GM21619 (cell line): ENCODE measurements at regions not wholly inside any gene's neighbourhood (a gene's known extent, or its start where the extent isn't known, plus 50 kb on each side); places are given as distances from the start of the nearest gene placed in this dataset.
"Not testable (repeated sequence)": the region's sequence is repeated elsewhere in the genome, so short reads cannot be mapped to it uniquely, and the experiment has no call there.

Experiments used
- ATAC-seq: cut with Tn5 transposase; IDR thresholded peaks from one replicate; pipeline ENCODE4 v1.9.1; 2021; ENCODE audit not compliant: unreplicated experiment

DNA sequence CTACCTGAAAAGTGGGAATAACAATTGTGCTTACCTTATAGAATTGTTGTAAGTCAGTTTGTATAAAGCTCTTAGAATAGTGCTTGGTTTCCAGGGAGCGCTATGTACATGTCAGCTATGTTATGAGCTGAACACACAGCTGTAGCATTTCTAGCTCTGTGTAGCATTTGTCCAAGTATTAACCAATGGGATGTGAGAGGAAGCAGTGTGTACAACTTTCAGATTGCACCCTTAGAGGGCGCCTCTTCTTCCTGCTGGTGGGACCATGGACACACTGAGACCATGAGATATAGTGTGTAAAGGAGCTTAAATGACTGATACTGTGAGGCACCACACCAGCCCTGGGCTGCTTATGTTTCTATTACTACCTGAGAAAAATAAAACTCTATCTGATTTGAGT is 380.2 kb downstream of the LNPK start:
- no peak for ATAC-seq

- no peak for ATAC-seq
These were observed 382.0 kb downstream of the LNPK start for GRCh38 chr2:175620106-175620505.

GRCh38 chr2:175619179-175620045 is 382.7 kb downstream of the LNPK start:
- no peak for ATAC-seq

DNA sequence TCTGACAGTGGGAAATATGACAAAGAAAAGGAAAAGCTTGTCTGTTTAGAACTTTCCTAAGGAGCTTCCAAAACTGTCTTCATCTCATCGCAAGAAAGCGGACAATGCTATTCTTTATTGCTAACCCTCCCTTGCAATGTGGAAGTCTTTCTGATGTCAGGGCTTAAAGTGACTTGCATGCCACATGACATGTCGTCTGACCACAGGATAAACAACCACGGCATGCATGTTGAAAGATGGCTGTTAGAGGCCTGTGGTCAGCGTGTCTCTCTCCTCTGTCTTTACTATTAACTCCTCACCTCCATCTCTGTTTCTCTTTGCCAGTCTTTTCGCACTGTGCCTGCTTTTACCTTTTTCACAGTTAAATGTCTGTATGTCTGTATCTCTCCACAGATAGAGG is 389.8 kb downstream of the LNPK start:
- ATAC-seq, result no peak

- no peak for ATAC-seq
These were observed 395.8 kb downstream of the LNPK start for GRCh38 chr2:175606010-175606841.

GRCh38 chr2:175605640-175606009 is 396.4 kb downstream of the LNPK start:
- no peak for ATAC-seq

- no peak for ATAC-seq
These were observed 400.1 kb downstream of the LNPK start for GRCh38 chr2:175601969-175602368.

DNA sequence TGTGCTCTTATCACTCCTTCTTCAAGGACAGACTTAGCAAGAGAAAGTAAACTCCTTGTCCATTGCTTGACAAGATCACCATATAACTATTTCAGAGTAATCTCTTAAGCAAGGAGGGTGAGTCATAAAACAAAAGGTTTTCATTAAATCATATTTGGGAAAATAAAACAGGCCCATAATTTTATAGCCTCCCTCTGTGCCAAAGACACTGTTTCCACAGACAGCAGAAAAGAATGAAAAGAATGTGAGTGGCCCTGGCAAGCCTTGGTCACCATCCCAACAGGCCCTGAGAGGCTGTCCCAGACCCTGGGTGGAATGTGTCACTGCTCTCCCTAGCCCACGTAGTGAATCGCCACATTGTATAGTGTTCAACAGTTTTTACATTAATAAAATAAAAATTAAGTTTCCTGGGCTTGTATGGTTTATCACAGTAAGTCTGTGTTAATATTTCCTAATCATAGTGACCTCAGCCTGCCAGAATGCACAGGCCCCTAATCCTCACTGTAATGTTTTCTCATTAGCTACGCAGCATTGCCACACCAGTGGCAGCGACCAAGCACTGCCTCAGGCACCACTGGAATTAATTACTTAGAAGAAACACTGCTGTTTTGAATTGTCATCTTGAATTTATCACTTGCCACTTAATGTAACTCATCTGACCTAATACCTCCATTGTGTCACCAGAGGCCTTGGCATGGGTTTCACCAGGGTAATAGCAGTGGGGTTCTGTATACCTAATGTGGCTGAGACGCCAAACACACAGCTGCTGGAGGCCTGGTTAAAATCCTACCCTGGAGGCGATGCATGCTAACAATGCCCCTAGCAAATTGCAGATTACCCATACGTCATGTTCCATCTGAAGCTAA is 401.9 kb downstream of the LNPK start:
- no peak for ATAC-seq

DNA sequence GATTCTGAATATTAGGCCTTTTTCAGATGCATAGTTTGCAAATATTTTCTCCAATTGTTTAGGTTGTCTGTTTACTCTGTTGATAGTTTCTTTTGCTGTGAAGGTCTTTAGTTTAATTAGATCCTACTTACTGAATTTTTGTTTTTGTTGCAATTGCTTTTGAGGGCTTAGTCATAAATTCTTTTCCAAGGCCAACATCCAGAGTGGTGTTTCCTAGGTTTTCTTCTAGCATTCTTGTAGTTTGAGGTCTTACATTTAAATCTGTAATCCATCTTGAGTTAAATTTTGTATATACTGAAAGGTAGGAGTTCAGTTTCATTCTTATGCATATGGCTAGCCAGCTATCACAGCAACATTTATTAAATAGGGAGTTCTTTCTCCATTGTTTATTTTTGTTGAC is 404.8 kb downstream of the LNPK start:
- ATAC-seq, result no peak

- ATAC-seq, result no peak
These were observed 406.9 kb downstream of the LNPK start for GRCh38 chr2:175595139-175595538.

DNA sequence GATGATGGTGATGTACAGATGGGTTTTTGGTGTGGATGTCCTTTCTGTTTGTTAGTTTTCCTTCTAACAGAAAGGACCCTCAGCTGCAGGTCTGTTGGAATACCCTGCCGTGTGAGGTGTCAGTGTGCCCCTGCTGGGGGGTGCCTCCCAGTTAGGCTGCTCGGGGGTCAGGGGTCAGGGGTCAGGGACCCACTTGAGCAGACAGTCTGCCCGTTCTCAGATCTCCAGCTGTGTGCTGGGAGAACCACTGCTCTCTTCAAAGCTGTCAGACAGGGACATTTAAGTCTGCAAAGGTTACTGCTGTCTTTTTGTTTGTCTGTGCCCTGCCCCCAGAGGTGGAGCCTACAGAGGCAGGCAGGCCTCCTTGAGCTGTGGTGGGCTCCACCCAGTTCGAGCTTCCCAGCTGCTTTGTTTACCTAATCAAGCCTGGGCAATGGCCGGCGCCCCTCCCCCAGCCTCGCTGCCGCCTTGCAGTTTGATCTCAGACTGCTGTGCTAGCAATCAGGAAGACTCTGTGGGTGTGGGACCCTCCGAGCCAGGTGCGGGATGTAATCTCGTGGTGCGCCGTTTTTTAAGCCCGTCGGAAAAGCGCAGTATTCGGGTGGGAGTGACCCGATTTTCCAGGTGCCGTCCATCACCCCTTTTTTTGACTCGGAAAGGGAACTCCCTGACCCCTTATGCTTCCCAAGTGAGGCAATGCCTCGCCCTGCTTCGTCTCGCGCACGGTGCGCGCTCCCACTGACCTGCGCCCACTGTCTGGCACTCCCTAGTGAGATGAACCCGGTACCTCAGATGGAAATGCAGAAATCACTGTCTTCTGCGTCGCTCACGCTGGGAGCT is 408.2 kb downstream of the LNPK start:
- ATAC-seq, result not testable (repeated sequence)

DNA sequence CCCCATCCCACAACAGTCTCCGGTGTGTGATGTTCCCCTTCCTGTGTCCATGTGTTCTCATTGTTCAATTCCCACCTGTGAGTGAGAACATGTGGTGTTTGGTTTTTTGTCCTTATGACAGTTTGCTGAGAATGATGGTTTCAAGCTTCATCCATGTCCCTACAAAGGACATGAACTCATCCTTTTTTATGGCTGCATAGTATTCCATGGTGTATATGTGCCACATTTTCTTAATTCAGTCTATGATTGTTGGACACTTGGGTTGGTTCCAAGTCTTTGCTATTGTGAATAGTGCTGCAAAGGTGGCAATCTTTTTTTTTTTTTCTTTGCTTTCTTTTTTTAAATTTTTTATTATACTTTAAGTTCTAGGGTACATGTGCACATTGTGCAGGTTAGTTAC is 406.7 kb upstream of the ATP5MC3 start:
- ATAC-seq, result not testable (repeated sequence)

- ATAC-seq, result no peak
These were observed 404.0 kb upstream of the ATP5MC3 start for GRCh38 chr2:175585496-175585895.

DNA sequence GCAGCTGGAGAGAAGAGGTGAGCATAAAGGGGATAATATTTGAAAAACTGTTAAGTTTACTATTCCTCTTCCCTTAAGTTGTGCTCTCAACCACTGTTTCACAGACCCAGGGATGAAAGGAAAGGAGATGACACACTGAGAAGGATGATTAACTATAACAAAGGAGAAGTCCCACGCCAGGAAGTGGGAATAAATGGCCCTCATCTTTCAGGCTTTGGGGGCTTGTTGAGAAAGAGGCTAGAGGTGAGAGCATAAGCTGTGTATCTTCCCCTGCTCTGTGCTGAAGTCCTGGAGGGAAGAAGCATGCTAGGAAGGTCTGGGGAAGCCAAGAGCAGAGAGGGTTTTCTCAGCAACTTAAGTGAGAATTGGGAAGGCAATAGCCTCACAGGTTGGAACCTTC is 399.1 kb upstream of the ATP5MC3 start:
- no peak for ATAC-seq

GRCh38 chr2:175579646-175580045 is 398.1 kb upstream of the ATP5MC3 start:
- no peak for ATAC-seq

DNA sequence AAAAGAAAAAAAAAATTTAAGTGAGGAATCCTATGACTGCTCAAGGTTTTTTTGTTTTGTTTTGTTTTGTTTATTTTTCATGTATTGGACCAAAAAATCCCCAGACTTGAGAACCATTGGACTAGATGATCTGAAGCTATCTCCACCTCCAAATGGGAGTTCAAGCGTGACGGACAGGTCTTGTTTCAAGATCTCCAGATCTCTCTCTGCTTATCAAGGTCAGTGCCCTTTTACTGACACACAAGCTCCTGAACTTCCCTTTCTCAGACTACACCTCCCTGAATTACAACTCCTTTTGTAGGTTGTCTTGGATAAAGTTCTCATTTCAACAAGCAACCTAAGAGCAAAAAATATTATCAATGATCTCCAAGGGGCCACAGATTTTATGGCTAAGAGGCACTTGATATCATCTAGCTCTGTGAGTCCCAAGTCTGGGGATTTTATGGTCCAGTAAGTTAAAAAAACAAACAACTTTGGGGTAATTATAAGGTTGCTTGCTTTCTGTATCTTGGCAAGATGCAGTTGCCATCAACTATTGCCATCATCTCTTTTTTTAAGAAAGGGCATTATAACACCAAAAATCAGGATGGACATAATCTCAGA is 396.0 kb upstream of the ATP5MC3 start:
- ATAC-seq, result no peak

- ATAC-seq, result no peak
These were observed 395.4 kb upstream of the ATP5MC3 start for GRCh38 chr2:175576875-175577274.

GRCh38 chr2:175576270-175576669 is 394.8 kb upstream of the ATP5MC3 start:
- ATAC-seq, result no peak

- ATAC-seq, result peak; percentile 99
These were observed 394.1 kb upstream of the ATP5MC3 start for GRCh38 chr2:175575346-175576258.
